Motor neuron (in vitro differentiated cells): ENCODE measurements at regions not wholly inside any gene's neighbourhood (a gene's known extent, or its start where the extent isn't known, plus 50 kb on each side); places are given as distances from the start of the nearest gene placed in this dataset.
"Not testable (repeated sequence)": the region's sequence is repeated elsewhere in the genome, so short reads cannot be mapped to it uniquely, and the experiment has no call there.

Source experiments
- ATAC-seq, 8 experiments: fragments of 200-7000 bp; cut with Tn5 transposase; replicated peaks in 6 of 8; 2 replicates each; pipeline ENCODE4 v1.8.0; 2021; ENCODE audit warnings: mild to moderate bottlenecking in 8 of 8, moderate library complexity in 8 of 8
- H3K27ac ChIP-seq, 2 donors: fragments of 250-450 bp; sonication (Bioruptor Pico); 2 replicates each; pipeline ENCODE4 v1.9.0; 2021; ENCODE audit warnings: antibody characterized with exemption in 2 of 2, mild to moderate bottlenecking in 2 of 2, moderate library complexity in 1 of 2
- H3K4me1 ChIP-seq, 2 donors: fragments of 250-450 bp; sonication (Bioruptor Pico); replicated peaks in 1 of 2; 2 replicates each; pipeline ENCODE4 v1.6.1; 2021; ENCODE audit warnings: antibody characterized with exemption in 2 of 2, mild to moderate bottlenecking in 2 of 2, moderate library complexity in 1 of 2
- H3K4me3 ChIP-seq, 5 donors: fragments of 250-450 bp; sonication (Bioruptor Pico); 2 replicates each; pipeline ENCODE4 v1.9.0; 2021; ENCODE audit warnings: antibody characterized with exemption in 5 of 5, mild to moderate bottlenecking in 5 of 5, moderate library complexity in 4 of 5
- WGBS, 10 experiments: fragments of 450-650 bp; shearing (Covaris generic); methylation state at CpG; one replicate each; pipeline ENCODE4 v1.0.0; 2022; 5-methylcytosine and 5-hydroxymethylcytosine counted together
- in situ Hi-C, 9 experiments: fragments of 400-800 bp; cut with MboI; loops; one replicate each; pipeline ENCODE4 v1.15.0; 2021; ENCODE audit warnings: low sequenced_read_pairs in 9 of 9, low pct_unique_long_range_greater_than_20kb in 2 of 9; ENCODE audit not compliant: unreplicated experiment in 9 of 9

DNA sequence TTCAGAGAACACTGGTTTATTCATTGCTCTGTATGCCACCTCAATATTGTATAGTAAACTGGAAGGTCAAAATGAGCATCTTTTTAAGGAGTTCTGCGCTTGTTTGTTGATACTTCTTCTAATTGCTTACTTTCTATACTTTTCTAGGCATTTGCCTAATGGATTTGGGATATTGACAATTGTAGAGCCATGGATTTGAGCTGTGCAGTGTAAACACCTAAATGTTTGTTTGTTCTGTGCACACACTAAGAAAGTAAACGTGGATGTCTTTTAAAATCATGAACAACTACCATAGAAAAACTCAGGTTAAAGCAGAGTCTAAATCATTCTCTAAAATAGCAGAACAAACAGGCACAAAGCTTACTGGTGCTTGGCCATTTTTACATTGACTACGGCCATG, 436.6 kb upstream of the GBE1 start:
- Histone ChIP-seq H3K27ac (no peak overlapping the region), H3K4me1 (no peaks in the 10 kb centered on the region), H3K4me3 (no peak overlapping the region)
- ATAC-seq, result no peak
- in situ Hi-C loops, result no loop called here
- 0 to 92% (median 68%) methylated on average over 1 to 3 of the region's 3 CpGs; no CpG with 5 or more reads in 1 of the 10 experiments for WGBS, 10 experiments

DNA sequence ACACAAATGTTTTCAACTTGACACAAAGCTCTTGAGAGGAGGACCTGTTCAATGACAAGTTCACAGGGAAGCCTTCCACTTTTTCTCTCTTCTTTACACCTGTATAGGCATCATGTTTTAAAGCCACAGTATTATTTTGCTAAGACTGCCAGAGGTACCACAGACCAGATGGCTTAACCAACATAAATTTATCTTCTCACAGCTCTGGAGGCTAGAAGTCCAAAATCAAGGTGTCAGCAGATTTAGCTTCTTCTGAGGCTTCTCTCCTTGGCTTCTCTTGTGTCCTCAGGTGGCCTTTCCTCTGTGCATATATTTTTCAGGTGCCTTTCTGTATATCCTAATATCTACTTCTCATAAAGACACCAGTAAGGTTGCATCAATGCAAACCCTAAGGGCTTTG, 435.2 kb upstream of the GBE1 start:
- Histone ChIP-seq H3K4me1 (no peaks in the 10 kb centered on the region), H3K27ac (no peak overlapping the region), H3K4me3 (no peak overlapping the region)
- no peak for ATAC-seq
- in situ Hi-C loops, result no loop called here

DNA sequence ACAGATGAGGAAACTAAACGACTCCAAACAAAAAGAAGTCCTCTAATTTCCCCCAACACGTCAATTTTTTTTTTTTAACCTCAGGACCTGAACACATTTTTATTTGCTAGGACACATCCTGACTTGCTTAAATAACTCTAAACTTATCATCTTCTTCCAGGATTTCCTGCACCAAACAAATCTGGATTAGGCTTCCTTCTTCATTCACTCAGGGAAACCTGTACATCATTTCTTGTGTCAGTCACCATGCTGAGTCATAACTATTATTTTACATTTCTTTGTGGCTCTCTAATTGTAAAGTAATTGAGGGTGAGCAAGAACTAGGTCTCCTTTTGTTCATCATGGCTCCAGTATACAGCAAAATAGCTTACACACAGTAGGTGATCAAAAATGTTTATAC, 433.4 kb upstream of the GBE1 start:
- Histone ChIP-seq H3K4me1 (no peaks in the 10 kb centered on the region), H3K4me3 (no peak overlapping the region), H3K27ac (no peak overlapping the region)
- no peak for ATAC-seq
- 8 to 56% (median 36%) methylated on average over 1 to 2 of the region's 2 CpGs for whole genome bisulfite sequencing, 10 experiments
- in situ Hi-C loops, result no loop called here

DNA sequence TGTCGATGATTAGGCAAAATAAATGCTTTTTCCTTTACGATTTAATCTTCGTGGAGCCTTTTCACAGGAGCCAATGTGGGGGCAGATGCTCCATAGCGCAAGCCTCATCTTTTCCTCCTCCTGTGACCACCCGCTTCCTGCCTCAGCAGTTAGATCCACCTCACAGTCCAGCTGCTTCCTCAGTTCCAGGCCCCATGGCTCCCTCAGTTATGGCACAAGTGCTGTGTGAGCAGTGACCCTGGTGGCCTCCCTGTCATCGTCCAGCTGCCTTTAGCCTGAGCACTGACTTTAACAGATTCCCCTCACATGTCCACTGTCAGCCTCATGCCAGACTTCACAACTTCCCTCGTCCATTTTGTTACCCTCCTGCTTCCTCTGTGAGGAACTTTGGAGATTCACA, 424.6 kb upstream of the GBE1 start:
- Histone ChIP-seq H3K4me3 (no peak overlapping the region), H3K27ac (no peak overlapping the region), H3K4me1 (peaks cover 0 to 3% of the 10 kb centered on the region in 2 donors)
- no peak for ATAC-seq
- in situ Hi-C loops, result no loop called here
- 0 to 100% (median 89%) methylated on average over 1 to 7 of the region's 7 CpGs; no CpG with 5 or more reads in 1 of the 10 experiments for WGBS, 10 experiments

DNA sequence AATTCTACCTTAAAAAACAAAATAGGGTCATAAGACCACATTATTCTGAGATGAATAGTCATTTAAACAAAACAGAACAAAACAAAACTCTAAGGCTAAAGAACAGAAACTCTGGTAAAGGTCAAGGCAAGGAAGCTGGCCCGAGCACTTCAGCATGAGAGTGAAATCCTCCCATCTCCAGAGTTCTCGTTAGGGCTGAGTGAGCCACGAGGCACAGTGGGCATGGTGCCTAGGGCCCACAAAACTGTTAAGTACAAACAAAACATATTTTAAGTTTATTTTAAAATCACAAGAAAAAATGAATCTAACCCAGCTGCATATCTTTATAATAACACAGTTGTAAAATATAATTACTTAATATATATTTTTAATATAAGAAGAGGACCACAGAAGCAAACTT, 417.8 kb upstream of the GBE1 start:
- in situ Hi-C loops, result no loop called here
- Histone ChIP-seq H3K27ac (no peak overlapping the region), H3K4me1 (peaks cover 0 to 3% of the 10 kb centered on the region in 2 donors), H3K4me3 (no peak overlapping the region)
- 13 to 100% (median 80%) methylated on average over 2 to 3 of the region's 3 CpGs; no CpG with 5 or more reads in 3 of the 10 experiments for WGBS, 10 experiments
- ATAC-seq, result no peak

DNA sequence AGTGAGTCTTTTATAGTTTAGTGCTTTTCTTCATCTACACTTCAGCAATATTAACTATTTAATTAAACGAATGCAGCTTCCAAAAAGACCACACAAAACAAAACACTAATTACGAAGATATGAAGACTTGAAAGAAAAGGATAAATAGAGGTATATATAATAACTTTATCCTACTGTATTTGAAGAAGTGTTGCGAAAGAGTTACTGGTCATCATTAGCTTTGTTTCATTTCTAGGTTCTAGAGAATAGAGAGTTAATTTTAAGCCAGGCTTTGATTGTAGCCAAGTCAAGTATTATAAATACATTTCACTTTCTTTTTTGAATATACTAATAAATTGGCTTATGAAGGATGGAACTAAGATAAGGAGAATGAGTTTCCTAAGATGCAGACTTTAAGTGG, 416.8 kb upstream of the GBE1 start:
- 3 to 100% (median 60%) methylated on average over 2 to 3 of the region's 3 CpGs; no CpG with 5 or more reads in 1 of the 10 experiments for WGBS, 10 experiments

DNA sequence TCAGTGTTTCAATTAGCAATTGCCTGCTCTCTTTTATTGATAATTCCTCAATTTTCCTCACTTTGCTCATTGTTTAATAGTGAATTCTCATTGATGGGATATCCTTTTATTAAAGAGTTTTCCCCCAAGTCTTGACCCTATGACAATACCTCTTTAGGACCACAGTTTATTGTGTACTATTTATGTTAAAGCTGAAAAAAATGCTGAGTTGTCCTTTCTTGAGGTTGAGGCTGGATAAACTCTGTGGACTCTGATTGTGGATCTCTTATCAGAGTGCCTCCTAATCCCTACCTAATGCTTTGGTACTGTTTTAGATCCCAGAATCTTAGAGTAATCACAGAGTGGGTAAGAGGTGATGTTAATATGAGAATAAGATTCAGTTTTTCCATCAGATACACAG, 416.3 kb upstream of the GBE1 start:
- no peak overlapping the region for H3K4me3 ChIP-seq
- no peak overlapping the region for H3K27ac ChIP-seq
- in situ Hi-C loops, result no loop called here
- ATAC-seq, result no peak
- no peaks in the 10 kb centered on the region for H3K4me1 ChIP-seq

More for the DNA sequence above, 416.8 kb upstream of the GBE1 start:
- no peak for ATAC-seq
- Histone ChIP-seq H3K4me3 (no peak overlapping the region), H3K4me1 (no peaks in the 10 kb centered on the region), H3K27ac (no peak overlapping the region)
- in situ Hi-C loops, result no loop called here

DNA sequence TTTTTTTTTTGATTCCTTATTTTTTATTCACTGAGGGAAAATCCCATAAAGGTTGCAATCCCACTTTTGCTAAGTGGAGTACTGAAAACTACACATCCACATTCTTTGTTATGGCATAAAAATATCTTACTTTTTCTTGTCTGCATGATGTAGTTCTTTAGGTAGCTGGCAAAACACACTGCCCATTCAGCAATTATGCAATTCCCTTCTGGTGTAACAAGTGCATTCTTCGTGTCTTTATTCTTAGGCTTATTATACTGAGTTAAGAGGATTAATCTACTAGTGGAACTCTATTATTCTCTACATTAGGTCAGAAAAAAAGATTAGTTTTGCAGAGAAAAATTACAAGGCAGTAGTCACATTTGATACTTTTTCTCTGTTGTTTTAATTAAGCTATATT, 403.8 kb upstream of the GBE1 start:
- H3K4me3 ChIP-seq, result no peak overlapping the region
- in situ Hi-C loops, result no loop called here
- H3K4me1 ChIP-seq, result no peaks in the 10 kb centered on the region
- no peak for ATAC-seq
- no peak overlapping the region for H3K27ac ChIP-seq
- WGBS, 10 experiments, result 10 to 100% (median 68%) methylated on average over 1 of the region's 1 CpG; no CpG with 5 or more reads in 4 of the 10 experiments

DNA sequence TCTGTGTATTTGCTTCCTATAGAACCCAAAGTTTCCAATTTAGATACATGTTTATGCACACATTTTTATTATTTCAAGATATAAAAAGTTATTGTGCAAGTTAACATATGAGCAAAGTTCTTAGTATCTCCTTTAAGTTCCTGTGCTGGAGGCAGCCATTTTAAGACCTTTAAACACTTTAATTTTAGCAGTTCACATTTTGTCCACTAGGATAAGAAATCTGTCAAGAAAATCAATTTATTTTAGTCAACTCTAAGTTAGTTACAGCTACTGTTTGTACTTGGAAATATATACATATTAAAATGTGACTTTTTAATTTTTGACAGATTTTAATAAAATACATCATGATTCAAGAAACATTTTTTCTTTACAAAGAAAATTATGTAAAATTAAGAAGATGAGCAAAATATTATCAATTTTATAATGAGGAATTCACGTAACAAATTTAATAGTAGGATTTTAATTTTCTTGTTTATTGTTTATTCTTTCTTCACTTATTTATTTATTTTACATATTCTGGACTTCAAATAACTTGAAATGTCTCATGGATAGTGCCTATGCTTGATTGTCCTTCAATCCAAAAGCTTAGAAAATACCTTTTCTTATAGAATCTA, 402.6 kb upstream of the GBE1 start:
- WGBS, 10 experiments, result 89 to 100% (median 94%) methylated on average over 1 of the region's 1 CpG; no CpG with 5 or more reads in 1 of the 10 experiments
- H3K4me1 ChIP-seq, result no peaks in the 10 kb centered on the region
- in situ Hi-C loops, result no loop called here
- no peak overlapping the region for H3K27ac ChIP-seq
- no peak for ATAC-seq
- no peak overlapping the region for H3K4me3 ChIP-seq

DNA sequence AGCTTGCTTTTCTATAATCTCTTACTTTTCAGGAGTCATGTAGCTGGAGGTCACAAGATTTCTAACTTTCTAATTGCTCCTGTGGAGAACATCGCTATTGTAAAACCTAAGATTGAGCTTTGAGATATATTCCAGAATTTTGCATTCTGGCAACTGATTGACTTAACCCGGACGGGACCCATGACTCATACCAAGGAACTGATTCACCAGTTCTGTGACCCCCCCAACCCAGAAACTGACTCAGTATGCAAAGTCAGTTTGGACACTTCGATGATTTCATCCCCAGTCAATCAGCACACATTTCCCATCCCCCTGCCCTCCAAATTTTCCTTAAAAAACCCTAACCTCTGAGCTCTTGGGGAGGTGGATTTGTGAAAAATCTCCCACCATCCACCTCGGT, 396.5 kb upstream of the GBE1 start:
- no peak overlapping the region for H3K4me3 ChIP-seq
- no peaks in the 10 kb centered on the region for H3K4me1 ChIP-seq
- ATAC-seq, result peak in 2 of 8 experiments; percentile 24 to 26
- in situ Hi-C loops, result no loop called here
- no peak overlapping the region for H3K27ac ChIP-seq
- 23 to 100% (median 83%) methylated on average over 1 to 5 of the region's 5 CpGs; no CpG with 5 or more reads in 1 of the 10 experiments for WGBS, 10 experiments

DNA sequence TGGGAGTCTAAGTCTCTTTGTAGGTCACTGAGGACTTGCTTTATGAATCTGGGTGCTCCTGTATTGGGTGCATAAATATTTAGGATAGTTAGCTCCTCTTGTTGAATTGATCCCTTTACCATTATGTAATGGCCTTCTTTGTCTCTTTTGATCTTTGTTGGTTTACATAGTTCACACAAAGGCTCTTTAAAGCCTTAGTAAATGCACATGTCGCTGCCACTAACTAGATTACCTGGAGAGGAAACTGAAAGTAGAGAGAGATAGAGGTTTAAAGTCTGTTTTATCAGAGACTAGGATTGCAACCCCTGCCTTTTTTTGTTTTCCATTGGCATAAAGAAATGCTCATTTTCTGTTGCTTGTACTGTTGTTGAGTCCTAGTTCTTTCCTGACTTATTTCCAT, 392.4 kb upstream of the GBE1 start:
- in situ Hi-C loops, H3K4me3 ChIP-seq, H3K27ac ChIP-seq, ATAC-seq: not testable (repeated sequence)
- H3K4me1 ChIP-seq, result peaks cover 0 to 12% of the 10 kb centered on the region in 2 donors
- 17 to 60% methylated on average over 1 of the region's 1 CpG; no CpG with 5 or more reads in 8 of the 10 experiments for WGBS, 10 experiments

DNA sequence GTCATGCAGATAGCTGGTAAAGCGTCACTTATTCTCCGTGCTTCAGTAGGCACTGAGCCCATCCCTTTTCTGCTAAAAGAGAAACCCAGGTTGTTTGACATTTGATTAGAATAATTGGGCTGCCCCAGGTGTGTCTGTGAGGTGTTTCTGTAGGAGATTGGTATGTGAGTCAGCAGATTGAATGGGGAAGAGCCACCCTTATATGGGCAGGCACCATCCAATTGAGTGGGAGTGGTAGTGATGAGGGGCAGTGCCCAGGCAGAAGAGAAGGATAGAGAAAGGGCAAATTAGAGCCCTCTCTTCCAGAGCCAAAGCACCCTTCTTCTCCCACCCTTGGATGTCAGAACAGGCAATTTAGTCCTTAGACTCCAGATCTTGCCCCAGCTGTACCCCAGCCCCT, 384.3 kb upstream of the GBE1 start:
- ATAC-seq, result no peak
- WGBS, 10 experiments, result 60 to 100% (median 83%) methylated on average over 1 to 2 of the region's 2 CpGs; no CpG with 5 or more reads in 3 of the 10 experiments
- Histone ChIP-seq H3K27ac (no peak overlapping the region), H3K4me1 (peaks cover 0 to 2% of the 10 kb centered on the region in 2 donors), H3K4me3 (no peak overlapping the region)
- in situ Hi-C loops, result loop anchor here in 1 of 9 experiments (25.0 kb wide), 1 partner anchor 458 kb away; no protein-coding TSS in a partner anchor

DNA sequence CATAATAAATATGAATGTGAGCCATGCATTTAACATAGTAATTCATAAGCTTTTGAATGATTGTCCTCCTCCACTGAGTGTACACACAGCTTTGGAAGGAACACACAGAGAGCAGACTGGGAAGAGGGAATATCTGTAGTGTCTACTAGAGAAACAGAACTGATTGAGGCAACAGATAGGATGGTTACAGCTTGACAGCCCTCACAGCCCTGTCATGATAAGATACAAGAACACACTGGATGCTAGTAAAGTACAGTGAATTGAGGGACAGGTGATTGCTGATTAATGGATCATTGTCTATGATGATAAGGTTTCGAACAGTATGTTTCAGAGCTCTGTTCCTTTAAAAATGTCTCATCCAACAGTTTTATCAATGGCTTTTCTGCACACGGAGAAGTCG, 383.4 kb upstream of the GBE1 start:
- Histone ChIP-seq H3K27ac (no peak overlapping the region), H3K4me3 (no peak overlapping the region), H3K4me1 (peaks cover 0 to 5% of the 10 kb centered on the region in 2 donors)
- in situ Hi-C loops, result loop anchor here in 1 of 9 experiments (25.0 kb wide), 1 partner anchor 458 kb away; no protein-coding TSS in a partner anchor
- 44 to 97% (median 79%) methylated on average over 2 to 3 of the region's 3 CpGs; no CpG with 5 or more reads in 2 of the 10 experiments for WGBS, 10 experiments
- ATAC-seq, result no peak
